Tibial nerve (tissue), 4 donors: ENCODE measurements at regions not wholly inside any gene's neighbourhood (a gene's known extent, or its start where the extent isn't known, plus 50 kb on each side); places are given as distances from the start of the nearest gene placed in this dataset.

Experiments used
- DNase-seq, 2 donors: peaks; one replicate each; pipeline ENCODE4 v3.0.0-alpha.2; 2019; ENCODE audit warnings: low spot score in 2 of 2
- H3K27ac ChIP-seq, 4 donors: fragments of 200-600 bp; sonication (generic) in 3 of 4; one replicate each; pipeline ENCODE4 v1.5.1; 2017 to 2019; ENCODE audit warnings: mild to moderate bottlenecking in 1 of 4
- H3K27me3 ChIP-seq, 2 donors: fragments of 200-600 bp; sonication (generic) in 1 of 2; one replicate each; pipeline versions ENCODE4 v1.5.1 to v1.6.0; 2017 to 2019
- H3K36me3 ChIP-seq, 3 donors: fragments of 200-600 bp; sonication (generic); one replicate each; pipeline ENCODE4 v1.5.1; 2018 to 2019
- H3K4me1 ChIP-seq, 4 donors: fragments of 200-600 bp; sonication (generic) in 3 of 4; one replicate each; pipeline ENCODE4 v1.5.1; 2017 to 2019
- H3K4me3 ChIP-seq, 4 donors: fragments of 200-600 bp; sonication (generic) in 3 of 4; one replicate each; pipeline ENCODE4 v1.5.1; 2017 to 2019; ENCODE audit warnings: mild to moderate bottlenecking in 1 of 4, moderate library complexity in 1 of 4
- H3K9me3 ChIP-seq, 4 donors: fragments of 200-600 bp; sonication (generic) in 3 of 4; one replicate each; pipeline ENCODE4 v1.5.1; 2017 to 2019
- CTCF ChIP-seq, 5 experiments: fragments of 200-600 bp in 3 of 5; fragments of 450-650 bp in 2 of 5; sonication (generic) in 3 of 5; IDR thresholded peaks; one replicate each; pipeline ENCODE4 v1.5.1; 2016 to 2019; ENCODE audit warnings: antibody characterized with exemption in 5 of 5, mild to moderate bottlenecking in 3 of 5, moderate library complexity in 2 of 5
- EP300 ChIP-seq, 2 donors: sonication (generic); formaldehyde crosslinking; IDR thresholded peaks; one replicate each; pipeline ENCODE4 v1.6.1; 2017; ENCODE audit warnings: antibody characterized with exemption in 2 of 2, mild to moderate bottlenecking in 1 of 2
- POLR2A ChIP-seq, 2 donors: fragments of 450-650 bp; IDR thresholded peaks; one replicate each; pipeline ENCODE4 v1.6.1; 2017; ENCODE audit warnings: antibody characterized with exemption in 2 of 2, mild to moderate bottlenecking in 2 of 2, moderate library complexity in 2 of 2
- WGBS, 2 donors: methylation state at CpG; one replicate each; pipeline ENCODE4 v1.1.5; 2018; 5-methylcytosine and 5-hydroxymethylcytosine counted together

- 85 to 87% methylated on average over 5 of the region's 5 CpGs for WGBS, 2 donors
These were observed 526.2 kb upstream of the CDH11 start for GRCh38 chr16:65648101-65648500.

GRCh38 chr16:65644821-65645220 is 523.0 kb upstream of the CDH11 start:
- no peak overlapping the region for H3K27ac ChIP-seq
- H3K27me3 ChIP-seq = no peaks in the 10 kb centered on the region
- DNase-seq = no peak
- H3K4me3 ChIP-seq = no peak overlapping the region
- no peaks in the 10 kb centered on the region for H3K4me1 ChIP-seq
- H3K9me3 ChIP-seq = no peaks in the 10 kb centered on the region
- 60 to 69% methylated on average over 2 of the region's 2 CpGs for WGBS, 2 donors
- TF ChIP-seq CTCF (IDR thresholded peaks at IDR 0.05) (no peak), EP300 (IDR thresholded peaks at IDR 0.05) (no peak), POLR2A (IDR thresholded peaks at IDR 0.05) (no peak)
- H3K36me3 ChIP-seq = no peaks in the 10 kb centered on the region

More at GRCh38 chr16:65648101-65648500, 526.2 kb upstream of the CDH11 start:
- no peak overlapping the region for H3K4me3 ChIP-seq
- no peaks in the 10 kb centered on the region for H3K9me3 ChIP-seq
- no peaks in the 10 kb centered on the region for H3K27me3 ChIP-seq
- H3K4me1 ChIP-seq = no peaks in the 10 kb centered on the region
- H3K27ac ChIP-seq = no peak overlapping the region
- TF ChIP-seq EP300 (IDR thresholded peaks at IDR 0.05) = no peak
- TF ChIP-seq CTCF (IDR thresholded peaks at IDR 0.05) = no peak
- TF ChIP-seq POLR2A (IDR thresholded peaks at IDR 0.05) = no peak
- H3K36me3 ChIP-seq = no peaks in the 10 kb centered on the region
- DNase-seq = no peak

- WGBS, 2 donors = 95 to 96% methylated on average over 3 of the region's 3 CpGs
These were observed 520.0 kb upstream of the CDH11 start for GRCh38 chr16:65641762-65642289.

GRCh38 chr16:65641049-65641761 is 519.3 kb upstream of the CDH11 start:
- DNase-seq = no peak
- H3K36me3 ChIP-seq = no peaks in the 10 kb centered on the region
- no peaks in the 10 kb centered on the region for H3K27me3 ChIP-seq
- H3K9me3 ChIP-seq = no peaks in the 10 kb centered on the region
- WGBS, 2 donors = 85 to 95% methylated on average over 3 of the region's 3 CpGs
- no peak overlapping the region for H3K27ac ChIP-seq
- TF ChIP-seq CTCF (IDR thresholded peaks at IDR 0.05) (no peak), POLR2A (IDR thresholded peaks at IDR 0.05) (no peak), EP300 (IDR thresholded peaks at IDR 0.05) (no peak)
- no peak overlapping the region for H3K4me3 ChIP-seq
- no peaks in the 10 kb centered on the region for H3K4me1 ChIP-seq

More at GRCh38 chr16:65641762-65642289, 520.0 kb upstream of the CDH11 start:
- no peaks in the 10 kb centered on the region for H3K36me3 ChIP-seq
- H3K27me3 ChIP-seq = no peaks in the 10 kb centered on the region
- H3K27ac ChIP-seq = no peak overlapping the region
- TF ChIP-seq EP300 (IDR thresholded peaks at IDR 0.05) (no peak), POLR2A (IDR thresholded peaks at IDR 0.05) (no peak), CTCF (IDR thresholded peaks at IDR 0.05) (no peak)
- no peaks in the 10 kb centered on the region for H3K4me1 ChIP-seq
- no peaks in the 10 kb centered on the region for H3K9me3 ChIP-seq
- DNase-seq = no peak
- H3K4me3 ChIP-seq = no peak overlapping the region

GRCh38 chr16:65634833-65635232 is 513.0 kb upstream of the CDH11 start:
- Histone ChIP-seq H3K36me3 (no peaks in the 10 kb centered on the region), H3K9me3 (no peaks in the 10 kb centered on the region), H3K27ac (no peak overlapping the region), H3K27me3 (no peaks in the 10 kb centered on the region), H3K4me3 (no peak overlapping the region), H3K4me1 (no peaks in the 10 kb centered on the region)
- TF ChIP-seq EP300 (IDR thresholded peaks at IDR 0.05) (no peak), POLR2A (IDR thresholded peaks at IDR 0.05) (no peak), CTCF (IDR thresholded peaks at IDR 0.05) (no peak)
- DNase-seq = no peak
- 97 to 100% methylated on average over 1 of the region's 1 CpG for WGBS, 2 donors
